ENCODE measurements at regions not wholly inside any gene's neighbourhood (a gene's known extent, or its start where the extent isn't known, plus 50 kb on each side); places are given as distances from the start of the nearest gene placed in this dataset.

DNA sequence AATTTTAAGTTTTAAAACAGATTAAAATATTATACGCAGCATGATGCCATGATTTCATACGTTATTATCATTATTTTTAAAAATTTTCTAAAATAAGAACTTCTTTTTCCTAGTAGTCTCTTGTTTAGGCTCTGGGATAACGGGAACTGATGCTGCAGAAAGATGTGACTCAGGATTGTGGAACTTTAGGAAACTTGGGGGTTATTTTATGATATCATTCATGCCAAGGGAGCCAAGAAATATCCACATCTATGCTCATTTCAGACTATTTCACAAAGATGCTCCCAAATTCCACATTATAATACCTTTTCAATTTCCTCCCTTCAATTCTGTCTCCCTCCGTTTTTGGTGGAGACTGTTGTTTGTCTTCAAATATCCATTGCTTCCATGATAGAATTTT lies 236.4 kb downstream of the HS3ST3A1 start:
- no TSS peak for BruUV-seq (replicated peaks)
- Histone ChIP-seq H3K9me3 (ENCODE audit: low read depth, low read length, poor library complexity, severe bottlenecking) (peaks cover 1% of the 10 kb centered on the region), H3K4me3 (ENCODE audit: low read depth, low read length, poor library complexity, severe bottlenecking) (no peak overlapping the region), H3K27me3 (replicated peaks; ENCODE audit: insufficient read depth, low read depth, low read length, poor library complexity) (no peaks in the 10 kb centered on the region), H3K4me1 (ENCODE audit: insufficient read depth, low read length, poor library complexity, severe bottlenecking) (no peaks in the 10 kb centered on the region), H3K36me3 (ENCODE audit: insufficient read depth, low read length, poor library complexity, severe bottlenecking) (no peaks in the 10 kb centered on the region), H3K27ac (ENCODE audit: low read depth, low read length, poor library complexity, severe bottlenecking) (no peak overlapping the region)
- no peak for DNase-seq (ENCODE audit: low spot score)
- intact Hi-C loops (cut with micrococcal nuclease; ENCODE audit: unreplicated experiment), result no loop called here
- ChIA-PET POLR2A (ENCODE audit: low non-redundant PET) (no interaction called here), CTCF (no interaction called here)
- no peak for TF ChIP-seq EZH2 (IDR thresholded peaks at IDR 0.05; ENCODE audit: borderline replicate concordance, low read depth, low read length, poor library complexity, severe bottlenecking)
- TF ChIP-seq, protein P1, sequence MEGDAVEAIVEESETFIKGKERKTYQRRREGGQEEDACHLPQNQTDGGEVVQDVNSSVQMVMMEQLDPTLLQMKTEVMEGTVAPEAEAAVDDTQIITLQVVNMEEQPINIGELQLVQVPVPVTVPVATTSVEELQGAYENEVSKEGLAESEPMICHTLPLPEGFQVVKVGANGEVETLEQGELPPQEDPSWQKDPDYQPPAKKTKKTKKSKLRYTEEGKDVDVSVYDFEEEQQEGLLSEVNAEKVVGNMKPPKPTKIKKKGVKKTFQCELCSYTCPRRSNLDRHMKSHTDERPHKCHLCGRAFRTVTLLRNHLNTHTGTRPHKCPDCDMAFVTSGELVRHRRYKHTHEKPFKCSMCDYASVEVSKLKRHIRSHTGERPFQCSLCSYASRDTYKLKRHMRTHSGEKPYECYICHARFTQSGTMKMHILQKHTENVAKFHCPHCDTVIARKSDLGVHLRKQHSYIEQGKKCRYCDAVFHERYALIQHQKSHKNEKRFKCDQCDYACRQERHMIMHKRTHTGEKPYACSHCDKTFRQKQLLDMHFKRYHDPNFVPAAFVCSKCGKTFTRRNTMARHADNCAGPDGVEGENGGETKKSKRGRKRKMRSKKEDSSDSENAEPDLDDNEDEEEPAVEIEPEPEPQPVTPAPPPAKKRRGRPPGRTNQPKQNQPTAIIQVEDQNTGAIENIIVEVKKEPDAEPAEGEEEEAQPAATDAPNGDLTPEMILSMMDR (conservative IDR thresholded peaks at IDR 0.05; ENCODE audit: low read depth, low read length), result no peak

DNA sequence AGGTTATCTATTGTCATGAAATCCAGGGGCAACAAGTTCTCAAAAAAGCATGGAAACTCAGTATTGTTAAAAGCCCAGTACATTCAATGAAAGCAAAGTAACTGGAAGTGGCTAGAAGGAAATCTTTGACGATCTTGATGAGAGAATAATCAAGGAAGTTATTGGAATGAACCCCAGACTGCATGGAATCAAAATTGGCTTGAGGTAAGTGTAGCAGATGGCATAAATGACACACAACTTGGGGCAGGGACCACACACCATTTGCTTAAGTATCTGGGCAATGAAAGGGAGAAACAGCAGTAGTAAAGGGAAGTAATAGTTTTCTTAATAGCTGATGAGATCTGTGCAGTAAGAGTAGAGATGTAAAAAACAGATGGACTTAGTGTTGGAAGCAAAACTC lies 238.0 kb downstream of the HS3ST3A1 start:
- Histone ChIP-seq H3K9me3 (ENCODE audit: low read depth, low read length, poor library complexity, severe bottlenecking) (peaks cover 8% of the 10 kb centered on the region), H3K27me3 (replicated peaks; ENCODE audit: insufficient read depth, low read depth, low read length, poor library complexity) (no peaks in the 10 kb centered on the region), H3K27ac (ENCODE audit: low read depth, low read length, poor library complexity, severe bottlenecking) (no peak overlapping the region), H3K4me3 (ENCODE audit: low read depth, low read length, poor library complexity, severe bottlenecking) (no peak overlapping the region), H3K36me3 (ENCODE audit: insufficient read depth, low read length, poor library complexity, severe bottlenecking) (no peaks in the 10 kb centered on the region), H3K4me1 (ENCODE audit: insufficient read depth, low read length, poor library complexity, severe bottlenecking) (no peaks in the 10 kb centered on the region)
- intact Hi-C loops (cut with micrococcal nuclease; ENCODE audit: unreplicated experiment), result no loop called here
- TF ChIP-seq EZH2 (IDR thresholded peaks at IDR 0.05; ENCODE audit: borderline replicate concordance, low read depth, low read length, poor library complexity, severe bottlenecking), result no peak
- TF ChIP-seq, protein P1 (conservative IDR thresholded peaks at IDR 0.05; ENCODE audit: low read depth, low read length), result no peak
- ChIA-PET POLR2A (ENCODE audit: low non-redundant PET) (no interaction called here), CTCF (no interaction called here)
- no TSS peak for BruUV-seq (replicated peaks)
- no peak for DNase-seq (ENCODE audit: low spot score)

DNA sequence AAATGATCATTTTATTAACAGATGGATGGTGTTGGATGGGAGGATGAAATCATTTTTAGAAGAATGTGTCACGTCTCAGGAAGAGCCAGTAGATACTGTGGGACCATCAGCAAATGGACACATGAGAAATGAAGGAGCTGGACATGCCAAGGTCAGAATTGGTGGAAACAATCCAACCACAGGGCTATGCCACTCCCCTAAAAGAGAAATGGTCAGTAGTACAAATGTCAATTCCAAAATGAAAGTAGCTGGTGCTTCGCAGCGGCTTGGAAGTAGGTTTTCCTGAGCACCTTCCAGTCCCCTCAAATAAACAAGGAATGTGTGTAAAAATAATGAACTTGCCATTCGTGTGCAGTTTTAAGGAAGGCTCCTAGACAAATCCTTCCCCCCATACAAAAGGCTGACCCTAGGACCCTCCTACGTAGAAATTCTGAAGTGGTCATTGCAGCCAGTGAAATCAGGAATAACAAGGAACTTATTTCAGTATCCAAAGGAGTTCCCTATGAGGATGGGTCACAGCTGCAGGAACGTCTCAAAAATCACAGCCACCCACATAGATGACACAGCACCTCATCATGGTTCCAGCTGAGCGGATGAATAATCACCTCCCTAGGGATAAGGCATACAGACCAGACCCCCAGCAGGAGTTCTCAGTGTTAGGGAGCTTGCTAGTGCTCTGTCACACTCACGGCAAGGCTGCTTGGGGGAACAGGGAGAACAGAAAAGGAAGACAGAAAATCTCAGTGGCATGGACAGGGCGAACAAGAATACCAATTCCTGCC lies 239.2 kb downstream of the HS3ST3A1 start:
- Histone ChIP-seq H3K4me3 (ENCODE audit: low read depth, low read length, poor library complexity, severe bottlenecking) (no peak overlapping the region), H3K27me3 (replicated peaks; ENCODE audit: insufficient read depth, low read depth, low read length, poor library complexity) (no peaks in the 10 kb centered on the region), H3K9me3 (ENCODE audit: low read depth, low read length, poor library complexity, severe bottlenecking) (peaks cover 8% of the 10 kb centered on the region), H3K4me1 (ENCODE audit: insufficient read depth, low read length, poor library complexity, severe bottlenecking) (no peaks in the 10 kb centered on the region), H3K27ac (ENCODE audit: low read depth, low read length, poor library complexity, severe bottlenecking) (no peak overlapping the region), H3K36me3 (ENCODE audit: insufficient read depth, low read length, poor library complexity, severe bottlenecking) (no peaks in the 10 kb centered on the region)
- intact Hi-C loops (cut with micrococcal nuclease; ENCODE audit: unreplicated experiment), result no loop called here
- no peak for DNase-seq (ENCODE audit: low spot score)
- no peak for TF ChIP-seq EZH2 (IDR thresholded peaks at IDR 0.05; ENCODE audit: borderline replicate concordance, low read depth, low read length, poor library complexity, severe bottlenecking)
- TF ChIP-seq, protein P1 (conservative IDR thresholded peaks at IDR 0.05; ENCODE audit: low read depth, low read length), result no peak
- CTCF ChIA-PET, result no interaction called here
- BruUV-seq (replicated peaks), result no TSS peak
- POLR2A ChIA-PET (ENCODE audit: low non-redundant PET), result no interaction called here

Measured in A673 (cell line).